ENCODE measurements at regions not wholly inside any gene's neighbourhood (a gene's known extent, or its start where the extent isn't known, plus 50 kb on each side); places are given as distances from the start of the nearest gene placed in this dataset.

DNA sequence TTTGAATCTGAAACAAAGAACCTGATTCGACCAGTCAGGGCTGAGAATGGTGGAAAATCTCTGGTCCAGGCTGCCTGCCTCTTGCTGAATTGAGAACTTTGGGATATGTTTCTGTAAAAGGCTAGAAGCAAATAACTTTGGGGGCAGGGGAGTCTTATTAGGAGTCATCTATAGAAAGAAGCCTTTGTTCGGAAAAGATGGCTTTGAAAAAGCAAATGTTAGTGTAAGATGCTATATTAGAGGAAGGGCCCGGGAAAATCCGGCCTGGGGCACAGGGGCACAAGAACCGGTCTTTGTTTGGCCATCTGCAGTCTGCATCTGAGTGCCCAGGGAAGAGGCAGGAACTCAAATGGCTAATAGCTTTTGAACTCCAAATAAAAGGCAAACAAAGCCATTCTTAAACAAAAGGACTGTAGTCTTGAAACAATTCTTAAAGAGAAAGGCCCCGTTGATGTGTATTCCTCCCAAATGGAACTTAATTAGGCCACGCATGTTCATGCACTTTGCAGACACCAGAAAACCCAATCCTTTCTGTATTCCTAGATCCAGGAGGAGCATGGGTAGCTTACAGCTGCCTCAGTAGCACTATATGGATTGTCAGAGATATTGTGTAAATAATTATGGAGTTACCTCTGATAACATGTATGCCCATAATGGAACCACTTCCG is 180.0 kb upstream of the ARL4C start:
- no peaks in the 10 kb centered on the region for H3K9me3 ChIP-seq
- H3K4me3 ChIP-seq = no peak overlapping the region
- no peaks in the 10 kb centered on the region for H3K36me3 ChIP-seq
- WGBS, 2 donors (ENCODE audit: low coverage in 1 of 2) = 44 to 54% methylated on average over 5 to 8 of the region's 8 CpGs
- no peak for DNase-seq
- no peak overlapping the region for H3K27ac ChIP-seq
- no peak for TF ChIP-seq POLR2A (IDR thresholded peaks at IDR 0.05)
- TF ChIP-seq CTCF (IDR thresholded peaks at IDR 0.05) = no peak
- no peak for TF ChIP-seq EP300 (IDR thresholded peaks at IDR 0.05; ENCODE audit: low read depth)
- no peak for TF ChIP-seq POLR2AphosphoS5 (IDR thresholded peaks at IDR 0.05)
- no peaks in the 10 kb centered on the region for H3K4me1 ChIP-seq
- no peaks in the 10 kb centered on the region for H3K27me3 ChIP-seq
- in situ Hi-C loops (cut with MboI; ENCODE audit: low pct_ligation_motif_present in 1 of 4, low pct_unique_long_range_greater_than_20kb in 1 of 4, low sequenced_read_pairs in 3 of 4) = no loop called here
- intact Hi-C loops (cut with DNase I; ENCODE audit: low total_unique reads) = no loop called here

DNA sequence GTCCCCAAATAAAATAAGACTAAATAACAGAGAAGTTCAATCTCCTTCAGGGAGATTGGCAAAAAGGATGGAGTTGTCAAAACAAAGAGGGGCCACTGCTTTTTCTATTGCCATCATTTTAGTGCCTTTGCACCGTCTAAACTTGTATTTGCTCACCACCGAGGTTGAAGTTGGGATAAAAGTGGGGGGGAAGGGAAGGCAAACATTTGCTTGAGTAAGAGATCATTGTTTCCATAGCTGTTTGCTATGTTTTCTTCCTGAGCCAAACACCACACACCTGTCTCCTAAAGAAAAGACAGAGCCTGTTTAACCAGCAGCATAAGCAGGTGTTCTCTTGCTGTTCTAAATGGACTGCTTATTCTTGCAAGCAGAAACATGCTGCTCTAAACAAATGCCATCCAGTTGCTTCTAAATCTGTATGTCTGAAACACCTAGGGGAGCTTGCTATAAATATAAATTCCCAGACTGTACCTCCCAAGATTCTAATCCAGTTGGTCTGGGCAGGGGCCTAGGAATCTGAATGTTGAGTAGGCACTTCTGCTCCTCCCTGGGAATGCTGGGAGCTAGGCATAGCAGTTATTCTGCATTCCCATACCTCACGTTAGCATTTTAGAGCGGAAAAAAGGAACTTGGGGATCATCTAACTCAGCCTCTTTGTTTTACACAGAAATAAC is 179.4 kb upstream of the ARL4C start:
- intact Hi-C loops (cut with DNase I; ENCODE audit: low total_unique reads) = no loop called here
- Histone ChIP-seq H3K27ac (no peak overlapping the region), H3K27me3 (no peaks in the 10 kb centered on the region), H3K36me3 (no peaks in the 10 kb centered on the region), H3K4me1 (no peaks in the 10 kb centered on the region), H3K9me3 (no peaks in the 10 kb centered on the region), H3K4me3 (no peak overlapping the region)
- in situ Hi-C loops (cut with MboI; ENCODE audit: low pct_ligation_motif_present in 1 of 4, low pct_unique_long_range_greater_than_20kb in 1 of 4, low sequenced_read_pairs in 3 of 4) = no loop called here
- WGBS, 2 donors (ENCODE audit: low coverage in 1 of 2) = 65% methylated on average over 4 of the region's 4 CpGs; no CpG with 5 or more reads in 1 of the 2 donors
- TF ChIP-seq EP300 (IDR thresholded peaks at IDR 0.05; ENCODE audit: low read depth) (no peak), POLR2A (IDR thresholded peaks at IDR 0.05) (no peak), CTCF (IDR thresholded peaks at IDR 0.05) (no peak), POLR2AphosphoS5 (IDR thresholded peaks at IDR 0.05) (no peak)
- no peak for DNase-seq

GRCh38 chr2:234674781-234675201 is 177.9 kb upstream of the ARL4C start:
- TF ChIP-seq POLR2AphosphoS5 (IDR thresholded peaks at IDR 0.05) (no peak), CTCF (IDR thresholded peaks at IDR 0.05) (no peak), POLR2A (IDR thresholded peaks at IDR 0.05) (no peak), EP300 (IDR thresholded peaks at IDR 0.05; ENCODE audit: low read depth) (no peak)
- in situ Hi-C loops (cut with MboI; ENCODE audit: low pct_ligation_motif_present in 1 of 4, low pct_unique_long_range_greater_than_20kb in 1 of 4, low sequenced_read_pairs in 3 of 4) = no loop called here
- WGBS, 2 donors (ENCODE audit: low coverage in 1 of 2) = 44 to 53% methylated on average over 2 to 3 of the region's 3 CpGs

GRCh38 chr2:234673961-234674759 is 177.3 kb upstream of the ARL4C start:
- Histone ChIP-seq H3K36me3 (no peaks in the 10 kb centered on the region), H3K9me3 (no peaks in the 10 kb centered on the region), H3K4me1 (no peaks in the 10 kb centered on the region), H3K27ac (no peak overlapping the region), H3K27me3 (no peaks in the 10 kb centered on the region), H3K4me3 (no peak overlapping the region)
- intact Hi-C loops (cut with DNase I; ENCODE audit: low total_unique reads) = no loop called here
- in situ Hi-C loops (cut with MboI; ENCODE audit: low pct_ligation_motif_present in 1 of 4, low pct_unique_long_range_greater_than_20kb in 1 of 4, low sequenced_read_pairs in 3 of 4) = no loop called here
- TF ChIP-seq EP300 (IDR thresholded peaks at IDR 0.05; ENCODE audit: low read depth) (no peak), CTCF (IDR thresholded peaks at IDR 0.05) (no peak), POLR2AphosphoS5 (IDR thresholded peaks at IDR 0.05) (no peak), POLR2A (IDR thresholded peaks at IDR 0.05) (no peak)
- no peak for DNase-seq
- 80 to 89% methylated on average over 1 of the region's 1 CpG for WGBS, 2 donors (ENCODE audit: low coverage in 1 of 2)

More at GRCh38 chr2:234674781-234675201, 177.9 kb upstream of the ARL4C start:
- H3K27me3 ChIP-seq = no peaks in the 10 kb centered on the region
- H3K27ac ChIP-seq = no peak overlapping the region
- H3K36me3 ChIP-seq = no peaks in the 10 kb centered on the region
- no peaks in the 10 kb centered on the region for H3K4me1 ChIP-seq
- intact Hi-C loops (cut with DNase I; ENCODE audit: low total_unique reads) = no loop called here
- DNase-seq = no peak
- no peak overlapping the region for H3K4me3 ChIP-seq
- H3K9me3 ChIP-seq = no peaks in the 10 kb centered on the region

Measured in transverse colon (tissue), 4 donors.